ENCODE measurements at regions not wholly inside any gene's neighbourhood (a gene's known extent, or its start where the extent isn't known, plus 50 kb on each side); places are given as distances from the start of the nearest gene placed in this dataset.

DNA sequence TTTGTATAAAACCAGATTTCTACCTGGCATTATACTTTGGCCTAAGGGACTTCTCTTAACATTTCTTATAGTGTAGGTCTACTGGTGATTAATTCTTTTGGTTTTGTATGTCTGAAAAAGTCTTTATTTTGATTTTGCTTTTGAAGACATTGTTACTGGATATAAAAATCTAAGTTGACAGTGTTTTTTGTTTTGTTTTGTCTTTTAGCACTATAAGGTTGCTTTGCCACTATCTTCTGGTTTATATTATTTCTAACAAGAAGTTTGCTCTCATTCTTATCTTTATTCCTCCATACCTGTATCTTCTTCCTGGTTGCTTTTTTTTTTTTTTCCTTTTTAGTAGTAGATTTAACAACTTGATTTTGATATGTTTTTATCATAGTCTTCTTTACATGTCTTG is 76.0 kb downstream of the ING2 start:
- ATAC-seq (no peak), FAIRE-seq (no peak), DNase-seq (ENCODE audit: low read depth in 1 of 2, low spot score in 1 of 2) (no peak)
- ChIA-PET POLR2A (no interaction called here), CTCF (no interaction called here)
- H3K4me3 ChIP-seq, result no peak overlapping the region
- no peak overlapping the region for H3K27ac ChIP-seq
- H3K4me1 ChIP-seq, result no peaks in the 10 kb centered on the region
- no peak overlapping the region for H3K4me2 ChIP-seq
- no peaks in the 10 kb centered on the region for H3K9me3 ChIP-seq
- no peak for TF ChIP-seq JUN (IDR thresholded peaks at IDR 0.05)

DNA sequence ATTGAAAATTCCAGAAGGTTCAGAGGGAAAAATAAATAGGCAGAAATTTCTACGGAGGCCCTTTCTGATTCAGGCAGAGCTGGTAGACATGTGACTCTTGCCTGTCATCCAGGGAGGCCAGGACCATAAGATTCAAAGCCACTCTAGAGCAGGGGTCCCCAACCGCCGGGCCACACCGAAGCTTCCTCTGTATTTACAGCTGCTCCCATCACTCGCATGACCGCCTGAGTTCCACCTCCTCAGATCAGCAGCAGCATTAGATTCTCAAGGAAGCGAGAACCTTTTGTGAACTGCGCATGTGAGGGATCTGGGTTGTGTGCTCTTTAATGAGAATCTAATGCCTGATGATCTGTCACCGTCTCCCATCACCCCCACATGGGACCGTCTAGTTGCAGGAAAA is 72.2 kb downstream of the RWDD4 start:
- Histone ChIP-seq H3K4me1 (no peaks in the 10 kb centered on the region), H3K27ac (no peak overlapping the region), H3K4me2 (no peak overlapping the region), H3K9me3 (no peaks in the 10 kb centered on the region), H3K4me3 (no peak overlapping the region)
- FAIRE-seq (no peak), DNase-seq (ENCODE audit: low read depth in 1 of 2, low spot score in 1 of 2) (no peak), ATAC-seq (no peak)
- TF ChIP-seq TP53 (CRISPR knock-in tag; IDR thresholded peaks at IDR 0.05), result no peak
- TF ChIP-seq RNF2 (IDR thresholded peaks at IDR 0.05; ENCODE audit: borderline replicate concordance, low read depth), result no peak
- no peak for TF ChIP-seq EP300 (IDR thresholded peaks at IDR 0.05)
- no peak for TF ChIP-seq NR3C1 (IDR thresholded peaks at IDR 0.05)
- TF ChIP-seq REST (IDR thresholded peaks at IDR 0.05), result no peak
- no peak for TF ChIP-seq FOSL2 (IDR thresholded peaks at IDR 0.05)
- TF ChIP-seq FOSL2 (CRISPR knock-in tag; IDR thresholded peaks at IDR 0.05), result no peak
- TF ChIP-seq MAFK (IDR thresholded peaks at IDR 0.05; ENCODE audit: partially characterized antibody), result no peak
- CTCF ChIA-PET, result no interaction called here
- WGBS (ENCODE audit: missing lambda C conversion rate), result 85% methylated on average over 10 of the region's 10 CpGs
- POLR2A ChIA-PET, result no interaction called here

- POLR2A ChIA-PET, result no interaction called here
- H3K9me3 ChIP-seq, result no peaks in the 10 kb centered on the region
- no peaks in the 10 kb centered on the region for H3K4me1 ChIP-seq
- FAIRE-seq, result no peak
- TF ChIP-seq TP53 (CRISPR knock-in tag; IDR thresholded peaks at IDR 0.05) (no peak), CEBPB (IDR thresholded peaks at IDR 0.05) (no peak), ZFP36 (IDR thresholded peaks at IDR 0.05; ENCODE audit: borderline replicate concordance, partially characterized antibody) (no peak), MAZ (IDR thresholded peaks at IDR 0.05; ENCODE audit: borderline replicate concordance, low read depth, low read length) (no peak), ESRRA (IDR thresholded peaks at IDR 0.05; ENCODE audit: borderline replicate concordance, low read length) (no peak), CBX2 (IDR thresholded peaks at IDR 0.05; ENCODE audit: borderline replicate concordance, low read depth) (no peak), PBX3 (IDR thresholded peaks at IDR 0.05) (no peak)
- CTCF ChIA-PET, result interaction anchor here (0.9 kb wide), 1 partner anchor 17 kb away, joined by 3 read pairs; no protein-coding TSS in a partner anchor
- WGBS (ENCODE audit: missing lambda C conversion rate), result 83% methylated on average over 11 of the region's 11 CpGs
- H3K4me2 ChIP-seq, result no peak overlapping the region
- H3K4me3 ChIP-seq, result no peak overlapping the region
- no peak overlapping the region for H3K27ac ChIP-seq
- ATAC-seq, result no peak
- no peak for DNase-seq (ENCODE audit: low read depth in 1 of 2, low spot score in 1 of 2)
Observed at GRCh38 chr4:183588169-183588675, 70.8 kb downstream of the RWDD4 start.

DNA sequence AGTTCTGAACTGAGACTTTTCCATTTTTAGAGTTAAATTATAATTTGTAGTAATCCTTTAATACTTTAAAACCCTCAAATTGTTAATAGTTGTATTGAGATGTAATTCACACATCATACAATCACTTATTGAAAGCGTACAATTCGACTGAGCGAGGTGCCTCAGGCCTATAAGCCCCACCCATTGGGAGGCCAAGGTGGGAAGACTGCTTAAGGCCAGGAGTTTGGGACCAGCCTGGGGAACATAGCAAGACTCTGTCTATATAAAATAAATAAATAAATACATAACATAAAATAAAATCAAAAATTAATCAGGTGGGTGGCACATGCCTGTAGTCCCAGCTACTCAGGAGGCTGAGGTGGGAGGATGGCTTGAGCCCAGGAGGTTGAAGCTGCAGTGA is 70.3 kb downstream of the RWDD4 start:
- ChIA-PET POLR2A (no interaction called here), CTCF (interaction anchor here (2.0 kb wide), 1 partner anchor 11 kb away, joined by 6 read pairs; no protein-coding TSS in a partner anchor)
- WGBS (ENCODE audit: missing lambda C conversion rate), result 91% methylated on average over 3 of the region's 3 CpGs
- no peak overlapping the region for H3K4me2 ChIP-seq
- no peak for FAIRE-seq
- H3K4me1 ChIP-seq, result no peaks in the 10 kb centered on the region
- H3K9me3 ChIP-seq, result no peaks in the 10 kb centered on the region
- H3K4me3 ChIP-seq, result no peak overlapping the region
- DNase-seq (ENCODE audit: low read depth in 1 of 2, low spot score in 1 of 2), result no peak
- ATAC-seq, result no peak
- no peak for TF ChIP-seq POLR2A (IDR thresholded peaks at IDR 0.05; ENCODE audit: low read length)
- no peak for TF ChIP-seq JUNB (IDR thresholded peaks at IDR 0.05)
- no peak overlapping the region for H3K27ac ChIP-seq

Data from A549 (cell line).